ENCODE measurements at regions not wholly inside any gene's neighbourhood (a gene's known extent, or its start where the extent isn't known, plus 50 kb on each side); places are given as distances from the start of the nearest gene placed in this dataset.

DNA sequence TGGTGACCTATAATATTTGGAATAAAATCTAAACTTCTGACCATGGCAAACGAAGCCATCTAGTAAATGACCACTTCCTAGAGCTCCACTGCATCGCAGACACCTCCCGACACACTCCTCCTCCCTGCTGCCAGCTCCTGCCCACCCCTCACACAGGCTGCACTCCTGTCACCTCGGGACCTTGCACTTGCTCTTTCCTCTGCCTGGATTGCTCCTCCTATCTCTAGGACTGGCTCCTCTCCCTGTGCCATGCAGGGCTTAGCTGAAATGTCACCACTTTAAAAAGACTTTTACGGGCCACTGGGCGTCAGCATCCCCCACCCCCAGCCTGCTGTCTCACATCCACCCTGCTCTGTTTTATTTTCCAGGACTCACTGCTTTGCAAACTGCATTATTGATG is 87.6 kb upstream of the MC3R start:
- BruUV-seq (replicated peaks): no TSS peak
- ATAC-seq: no peak
- FAIRE-seq: no peak

More for the DNA sequence above, 87.6 kb upstream of the MC3R start:
- Histone ChIP-seq H3K9me1 (ENCODE audit: control insufficient read depth, insufficient read depth, low read length) (no peaks in the 10 kb centered on the region), H4K20me1 (replicated peaks; ENCODE audit: control insufficient read depth, insufficient read depth, low read length) (no peaks in the 10 kb centered on the region), H3K9me3 (replicated peaks; ENCODE audit: control insufficient read depth, insufficient read depth, low read depth, low read length) (no peaks in the 10 kb centered on the region), H3K27me3 (ENCODE audit: control insufficient read depth in 2 of 2, insufficient read depth in 2 of 2, low read length in 2 of 2) (no peaks in the 10 kb centered on the region), H3K4me1 (replicated peaks in 1 of 2; ENCODE audit: control insufficient read depth in 2 of 2, insufficient read depth in 2 of 2, low read length in 2 of 2) (no peaks in the 10 kb centered on the region), H3K9ac (ENCODE audit: insufficient read depth in 1 of 2, low read depth in 2 of 2, low read length in 2 of 2) (no peak overlapping the region), H3K79me2 (ENCODE audit: control insufficient read depth, insufficient read depth, low read length) (no peaks in the 10 kb centered on the region), H3K4me3 (no peak overlapping the region), H3K4me2 (ENCODE audit: insufficient read depth, low read length) (no peak overlapping the region), H3K27ac (ENCODE audit: extremely low read depth, low read depth, low read length) (no peak overlapping the region), H2AFZ (ENCODE audit: low read depth, low read length) (no peak overlapping the region), H3K36me3 (ENCODE audit: control insufficient read depth, insufficient read depth, low read length) (no peaks in the 10 kb centered on the region)
- in situ Hi-C loops (cut with MboI): no loop called here
- POLR2A ChIA-PET: no interaction called here
- no peak for DNase-seq (ENCODE audit: extremely low read depth in 1 of 4, low spot score in 3 of 4)
- intact Hi-C loops (cut with micrococcal nuclease): no loop called here
- TF ChIP-seq, protein P1, sequence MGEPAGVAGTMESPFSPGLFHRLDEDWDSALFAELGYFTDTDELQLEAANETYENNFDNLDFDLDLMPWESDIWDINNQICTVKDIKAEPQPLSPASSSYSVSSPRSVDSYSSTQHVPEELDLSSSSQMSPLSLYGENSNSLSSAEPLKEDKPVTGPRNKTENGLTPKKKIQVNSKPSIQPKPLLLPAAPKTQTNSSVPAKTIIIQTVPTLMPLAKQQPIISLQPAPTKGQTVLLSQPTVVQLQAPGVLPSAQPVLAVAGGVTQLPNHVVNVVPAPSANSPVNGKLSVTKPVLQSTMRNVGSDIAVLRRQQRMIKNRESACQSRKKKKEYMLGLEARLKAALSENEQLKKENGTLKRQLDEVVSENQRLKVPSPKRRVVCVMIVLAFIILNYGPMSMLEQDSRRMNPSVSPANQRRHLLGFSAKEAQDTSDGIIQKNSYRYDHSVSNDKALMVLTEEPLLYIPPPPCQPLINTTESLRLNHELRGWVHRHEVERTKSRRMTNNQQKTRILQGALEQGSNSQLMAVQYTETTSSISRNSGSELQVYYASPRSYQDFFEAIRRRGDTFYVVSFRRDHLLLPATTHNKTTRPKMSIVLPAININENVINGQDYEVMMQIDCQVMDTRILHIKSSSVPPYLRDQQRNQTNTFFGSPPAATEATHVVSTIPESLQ (CRISPR knock-in tag; IDR thresholded peaks at IDR 0.05): no peak
- no peak for TF ChIP-seq ZNF140 (CRISPR knock-in tag; IDR thresholded peaks at IDR 0.05)
- TF ChIP-seq, protein P2, sequence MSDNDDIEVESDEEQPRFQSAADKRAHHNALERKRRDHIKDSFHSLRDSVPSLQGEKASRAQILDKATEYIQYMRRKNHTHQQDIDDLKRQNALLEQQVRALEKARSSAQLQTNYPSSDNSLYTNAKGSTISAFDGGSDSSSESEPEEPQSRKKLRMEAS (CRISPR knock-in tag; IDR thresholded peaks at IDR 0.05): no peak
- TF ChIP-seq, protein P3, sequence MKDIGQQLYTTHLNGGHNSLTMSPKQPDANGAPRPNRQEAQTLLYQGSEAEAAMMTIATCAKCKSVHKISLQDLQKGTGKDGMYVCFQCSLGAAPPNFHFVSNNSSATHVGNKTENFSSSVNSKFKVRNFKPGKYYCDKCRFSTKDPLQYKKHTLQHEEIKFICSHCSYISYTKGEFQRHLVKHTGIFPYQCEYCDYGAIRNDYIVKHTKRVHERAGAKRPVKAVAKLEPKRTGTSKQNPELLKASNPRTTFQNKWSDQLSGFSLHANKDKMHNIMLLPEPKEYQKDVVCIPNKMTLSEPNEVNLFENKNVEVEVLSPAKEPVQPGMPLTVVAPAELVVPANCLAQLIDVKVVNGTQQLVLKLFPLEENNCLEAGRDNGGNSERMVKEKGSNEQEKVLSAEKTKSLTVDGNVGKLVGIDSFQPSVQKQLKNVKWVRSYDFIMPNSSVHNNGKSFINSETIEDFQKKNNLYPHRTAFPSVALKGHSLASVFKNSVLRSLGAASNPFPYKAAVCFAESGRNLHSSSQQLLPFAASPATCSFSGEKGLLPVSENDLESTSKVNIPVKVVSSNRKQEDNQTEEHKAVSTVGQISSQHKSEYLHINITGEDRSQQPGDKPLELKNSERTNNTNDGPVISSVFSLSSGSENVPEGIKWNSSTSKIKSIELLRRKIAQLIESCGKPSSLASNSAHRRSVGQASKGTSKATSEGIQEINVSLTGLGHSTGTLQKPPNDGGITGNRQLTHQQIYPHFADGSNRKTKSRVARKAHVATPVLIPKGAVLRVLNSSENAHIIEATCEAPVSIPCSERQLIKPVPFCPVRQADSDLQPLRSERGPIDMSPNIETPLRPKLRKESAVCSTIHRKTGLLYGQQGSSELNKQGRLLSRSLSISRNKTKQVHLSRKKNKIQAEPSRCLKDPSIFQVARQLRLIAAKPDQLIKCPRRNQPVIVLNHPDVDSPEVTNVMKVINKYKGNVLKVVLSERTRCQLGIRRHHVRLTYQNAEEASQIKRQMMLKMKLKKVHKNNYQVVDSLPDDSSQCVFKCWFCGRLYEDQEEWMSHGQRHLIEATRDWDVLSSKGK (CRISPR knock-in tag; IDR thresholded peaks at IDR 0.05): no peak
- no peak for TF ChIP-seq ZNF384 (IDR thresholded peaks at IDR 0.05; ENCODE audit: low read depth, low read length)
- no peak for TF ChIP-seq ZNF174 (CRISPR knock-in tag; IDR thresholded peaks at IDR 0.05)
- TF ChIP-seq, protein P4, sequence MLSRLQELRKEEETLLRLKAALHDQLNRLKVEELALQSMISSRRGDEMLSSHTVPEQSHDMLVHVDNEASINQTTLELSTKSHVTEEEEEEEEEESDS (CRISPR knock-in tag; IDR thresholded peaks at IDR 0.05): no peak
- TF ChIP-seq ZNF561 (CRISPR knock-in tag; conservative IDR thresholded peaks at IDR 0.05): no peak
- TF ChIP-seq, protein P5, sequence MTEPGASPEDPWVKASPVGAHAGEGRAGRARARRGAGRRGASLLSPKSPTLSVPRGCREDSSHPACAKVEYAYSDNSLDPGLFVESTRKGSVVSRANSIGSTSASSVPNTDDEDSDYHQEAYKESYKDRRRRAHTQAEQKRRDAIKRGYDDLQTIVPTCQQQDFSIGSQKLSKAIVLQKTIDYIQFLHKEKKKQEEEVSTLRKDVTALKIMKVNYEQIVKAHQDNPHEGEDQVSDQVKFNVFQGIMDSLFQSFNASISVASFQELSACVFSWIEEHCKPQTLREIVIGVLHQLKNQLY (CRISPR knock-in tag; conservative IDR thresholded peaks at IDR 0.05): no peak
- no peak for TF ChIP-seq ZBTB17 (CRISPR knock-in tag; IDR thresholded peaks at IDR 0.05)
- no peak for TF ChIP-seq HNRNPLL (IDR thresholded peaks at IDR 0.05; ENCODE audit: low read depth, low read length, poor library complexity, severe bottlenecking)
- CTCF ChIA-PET (ENCODE audit: low intra/inter-chr PET ratio): no interaction called here
- 0% methylated on average over 4 of the region's 6 CpGs for WGBS (ENCODE audit: insufficient coverage, low coverage, missing lambda C conversion rate)
